ENCODE measurements at regions not wholly inside any gene's neighbourhood (a gene's known extent, or its start where the extent isn't known, plus 50 kb on each side); places are given as distances from the start of the nearest gene placed in this dataset.

GRCh38 chr2:14270036-14270582, 362.4 kb upstream of the LRATD1 start:
- Histone ChIP-seq H3K14ac (ENCODE audit: insufficient read depth, low read length) (no peak overlapping the region), H4K20me1 (ENCODE audit: control insufficient read depth, insufficient read depth, insufficient read length) (no peaks in the 10 kb centered on the region), H3K27me3 (ENCODE audit: insufficient read depth, low read length) (no peaks in the 10 kb centered on the region), H3K79me1 (ENCODE audit: insufficient read depth, low read depth, low read length, poor library complexity, severe bottlenecking) (no peaks in the 10 kb centered on the region), H3T11ph (ENCODE audit: low read length) (no peak overlapping the region), H3K4me2 (ENCODE audit: insufficient read depth, insufficient read length, low read length) (no peak overlapping the region), H3K4ac (ENCODE audit: low read depth, low read length) (no peak overlapping the region), H3K79me2 (ENCODE audit: insufficient read depth, low read length) (no peaks in the 10 kb centered on the region), H2BK15ac (ENCODE audit: low read depth, low read length) (no peak overlapping the region), H3K27ac (ENCODE audit: insufficient read length, low read depth, low read length) (no peak overlapping the region), H2AK5ac (ENCODE audit: insufficient read length, low read length) (no peak overlapping the region), H3K9me3 (ENCODE audit: control insufficient read depth, low read depth, low read length) (no peaks in the 10 kb centered on the region), H2BK12ac (ENCODE audit: insufficient read length, low read depth, low read length) (no peak overlapping the region), H3K23me2 (ENCODE audit: insufficient read length, low read depth, low read length, poor library complexity, severe bottlenecking) (no peaks in the 10 kb centered on the region), H3K18ac (ENCODE audit: insufficient read length, low read depth, low read length) (no peak overlapping the region), H4K5ac (ENCODE audit: insufficient read length, low read depth, low read length) (no peak overlapping the region), H4K8ac (replicated peaks; ENCODE audit: insufficient read length, low read depth, low read length) (no peak overlapping the region), H4K91ac (ENCODE audit: insufficient read length, low read depth, low read length) (no peak overlapping the region), H2BK20ac (ENCODE audit: low read depth, low read length, poor library complexity, severe bottlenecking) (no peak overlapping the region), H2BK5ac (ENCODE audit: insufficient read length, low read length) (no peak overlapping the region), H3K4me1 (ENCODE audit: insufficient read depth, low read length) (no peaks in the 10 kb centered on the region), H2BK120ac (ENCODE audit: low read depth, low read length, poor library complexity, severe bottlenecking) (no peak overlapping the region), H3K9ac (ENCODE audit: extremely low read depth, insufficient read length, low read length) (no peak overlapping the region), H3K23ac (ENCODE audit: insufficient read length, low read depth, low read length) (no peak overlapping the region), H2AFZ (ENCODE audit: low read length) (no peak overlapping the region), H3K56ac (ENCODE audit: insufficient read length, low read depth, low read length) (no peak overlapping the region)
- Mint-ChIP-seq H3K4me3 (no peak overlapping the region), H3K27ac (no peak overlapping the region), H3K9me3 (peaks cover 16 to 20% of the 10 kb centered on the region in 2 experiments), H3K4me1 (no peaks in the 10 kb centered on the region), H3K27me3 (ENCODE audit: low read depth) (no peaks in the 10 kb centered on the region), H3K36me3 (ENCODE audit: insufficient read depth in 1 of 3, low read depth in 3 of 3) (peaks cover 6 to 19% (median 10%) of the 10 kb centered on the region in 3 experiments; a peak in 6 of 7 replicates)
- WGBS (ENCODE audit: extremely low coverage, insufficient read length, low lambda C conversion rate) = no CpG with 5 or more reads among the region's 5 CpGs
- no peak for TF ChIP-seq CTCF (conservative IDR thresholded peaks at IDR 0.05)
- no peak for DNase-seq
